ENCODE measurements at regions not wholly inside any gene's neighbourhood (a gene's known extent, or its start where the extent isn't known, plus 50 kb on each side); places are given as distances from the start of the nearest gene placed in this dataset.
"Not testable (repeated sequence)": the region's sequence is repeated elsewhere in the genome, so short reads cannot be mapped to it uniquely, and the experiment has no call there.

DNA sequence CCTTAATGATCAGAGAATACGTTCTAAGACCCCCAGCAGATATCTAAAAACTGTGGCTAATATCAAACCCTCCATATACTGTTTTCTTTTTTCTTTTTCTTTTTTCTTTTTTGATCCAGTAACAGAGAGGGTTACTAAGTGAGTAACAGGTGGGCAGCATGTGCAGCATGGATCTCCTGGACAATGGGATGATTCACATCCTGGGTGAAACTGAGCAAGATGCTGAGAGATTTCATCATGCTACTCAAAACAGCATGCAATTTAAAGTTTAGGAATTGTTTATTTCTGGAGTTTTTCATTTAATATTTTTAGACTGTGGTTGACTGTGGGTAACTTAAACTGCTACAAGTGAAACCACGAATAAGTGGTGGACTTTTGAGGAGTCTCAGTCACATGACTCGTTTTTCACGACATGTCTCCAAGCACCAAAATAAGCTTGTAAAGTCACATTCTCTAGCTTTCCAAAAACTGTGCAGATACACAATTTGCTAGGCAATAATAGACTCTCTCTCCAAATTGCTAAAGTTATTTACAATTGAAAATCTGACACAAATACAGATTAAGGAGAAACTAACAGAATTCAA, 716.2 kb downstream of the NXPH1 start:
- no peak overlapping the region for H3K4me3 ChIP-seq (ENCODE audit: low read depth, low read length)
- H3K36me3 ChIP-seq (ENCODE audit: control insufficient read depth, insufficient read depth, low read length), result no peaks in the 10 kb centered on the region
- TF ChIP-seq, protein P1, sequence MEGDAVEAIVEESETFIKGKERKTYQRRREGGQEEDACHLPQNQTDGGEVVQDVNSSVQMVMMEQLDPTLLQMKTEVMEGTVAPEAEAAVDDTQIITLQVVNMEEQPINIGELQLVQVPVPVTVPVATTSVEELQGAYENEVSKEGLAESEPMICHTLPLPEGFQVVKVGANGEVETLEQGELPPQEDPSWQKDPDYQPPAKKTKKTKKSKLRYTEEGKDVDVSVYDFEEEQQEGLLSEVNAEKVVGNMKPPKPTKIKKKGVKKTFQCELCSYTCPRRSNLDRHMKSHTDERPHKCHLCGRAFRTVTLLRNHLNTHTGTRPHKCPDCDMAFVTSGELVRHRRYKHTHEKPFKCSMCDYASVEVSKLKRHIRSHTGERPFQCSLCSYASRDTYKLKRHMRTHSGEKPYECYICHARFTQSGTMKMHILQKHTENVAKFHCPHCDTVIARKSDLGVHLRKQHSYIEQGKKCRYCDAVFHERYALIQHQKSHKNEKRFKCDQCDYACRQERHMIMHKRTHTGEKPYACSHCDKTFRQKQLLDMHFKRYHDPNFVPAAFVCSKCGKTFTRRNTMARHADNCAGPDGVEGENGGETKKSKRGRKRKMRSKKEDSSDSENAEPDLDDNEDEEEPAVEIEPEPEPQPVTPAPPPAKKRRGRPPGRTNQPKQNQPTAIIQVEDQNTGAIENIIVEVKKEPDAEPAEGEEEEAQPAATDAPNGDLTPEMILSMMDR (IDR thresholded peaks at IDR 0.05; ENCODE audit: insufficient read depth, low read length, severe bottlenecking), result no peak
- no peaks in the 10 kb centered on the region for H3K27me3 ChIP-seq (ENCODE audit: control insufficient read depth, insufficient read depth, low read length)
- FAIRE-seq (no peak), DNase-seq (ENCODE audit: low read depth) (peak; percentile 56)

DNA sequence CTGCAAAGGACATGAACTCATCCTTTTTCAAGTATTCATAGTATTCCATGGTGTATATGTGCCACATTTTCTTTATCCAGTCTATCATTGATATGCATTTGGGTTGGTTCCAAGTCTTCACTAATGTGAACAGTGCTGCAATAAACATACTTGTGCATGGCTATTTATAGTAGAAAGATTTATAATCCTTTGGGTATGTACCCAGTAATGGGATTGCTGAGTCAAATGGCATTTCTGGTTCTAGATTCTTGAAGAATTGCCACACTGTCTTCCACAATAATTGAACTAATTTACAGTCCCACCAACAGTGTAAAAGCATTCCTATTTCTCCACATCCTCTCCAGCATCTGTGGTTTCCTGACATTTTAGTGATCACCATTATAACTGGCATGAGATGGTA, 730.3 kb downstream of the NXPH1 start:
- not testable (repeated sequence) for DNase-seq (ENCODE audit: low read depth); H3K4me3 ChIP-seq (ENCODE audit: low read depth, low read length); H3K36me3 ChIP-seq (ENCODE audit: control insufficient read depth, insufficient read depth, low read length); FAIRE-seq; H3K27me3 ChIP-seq (ENCODE audit: control insufficient read depth, insufficient read depth, low read length)

DNA sequence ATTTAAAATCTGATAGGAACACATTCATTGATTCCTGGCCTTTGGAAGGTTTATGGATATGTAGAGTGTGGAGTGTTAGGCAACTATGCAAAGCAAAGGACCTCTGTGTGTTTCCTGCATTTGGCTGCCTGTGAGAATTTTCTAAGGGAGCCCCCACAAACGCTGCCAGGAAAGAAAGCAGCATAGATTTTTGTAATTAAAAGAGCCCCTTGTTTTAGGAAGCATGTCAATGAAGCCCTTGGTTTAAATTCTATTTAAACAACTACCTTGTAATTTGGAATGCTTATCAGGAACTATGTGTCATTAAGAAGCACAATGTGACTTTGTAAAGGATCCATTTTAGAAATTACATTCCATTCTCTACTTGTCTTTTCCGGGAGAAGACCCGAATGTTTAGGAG, 742.5 kb downstream of the NXPH1 start:
- Histone ChIP-seq H3K36me3 (ENCODE audit: control insufficient read depth, insufficient read depth, low read length) (no peaks in the 10 kb centered on the region), H3K4me3 (ENCODE audit: low read depth, low read length) (no peak overlapping the region), H3K27me3 (ENCODE audit: control insufficient read depth, insufficient read depth, low read length) (no peaks in the 10 kb centered on the region)
- no peak for FAIRE-seq
- TF ChIP-seq, protein P1 (IDR thresholded peaks at IDR 0.05; ENCODE audit: insufficient read depth, low read length, severe bottlenecking), result no peak
- DNase-seq (ENCODE audit: low read depth), result no peak

DNA sequence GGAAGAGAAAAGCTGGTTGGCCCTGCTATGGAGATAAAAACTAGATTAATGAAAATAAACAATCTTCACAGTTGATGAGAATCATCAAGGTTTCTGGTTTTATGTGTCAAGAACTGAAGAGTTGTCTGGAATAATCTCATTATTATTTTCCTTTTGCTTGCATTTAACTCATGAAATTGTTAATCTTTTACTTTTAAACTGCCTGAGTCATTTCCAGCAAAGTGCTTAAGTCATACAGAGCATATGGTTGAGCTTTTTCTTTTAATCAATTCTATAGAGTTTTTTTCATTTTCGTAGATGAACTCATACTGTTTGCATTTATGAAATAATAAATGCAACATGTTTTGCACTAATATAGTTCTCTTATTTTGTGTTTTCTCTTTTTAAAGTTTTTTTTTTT, 747.9 kb downstream of the NXPH1 start:
- H3K4me3 ChIP-seq (ENCODE audit: low read depth, low read length), result no peak overlapping the region
- TF ChIP-seq, protein P1 (IDR thresholded peaks at IDR 0.05; ENCODE audit: insufficient read depth, low read length, severe bottlenecking), result no peak
- H3K27me3 ChIP-seq (ENCODE audit: control insufficient read depth, insufficient read depth, low read length), result no peaks in the 10 kb centered on the region
- no peaks in the 10 kb centered on the region for H3K36me3 ChIP-seq (ENCODE audit: control insufficient read depth, insufficient read depth, low read length)
- FAIRE-seq, result no peak
- DNase-seq (ENCODE audit: low read depth), result no peak

DNA sequence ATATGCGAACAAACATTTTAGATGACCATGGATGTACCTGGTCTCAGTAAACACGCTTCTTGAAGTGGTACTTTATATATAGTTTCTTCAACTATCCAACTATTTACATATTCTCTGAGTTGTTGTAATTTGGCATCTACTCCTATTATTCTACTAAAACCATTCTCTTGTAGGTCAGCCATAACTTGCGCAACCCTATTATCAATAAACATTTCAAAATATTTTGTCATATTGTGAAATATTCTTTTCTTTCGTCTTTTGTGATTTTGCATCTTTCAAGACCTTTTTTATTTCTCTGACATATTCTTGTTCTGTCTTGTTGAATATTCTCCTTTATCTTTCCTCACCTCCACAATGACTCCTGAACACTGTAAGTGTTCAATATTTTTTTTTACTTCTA, 753.3 kb downstream of the NXPH1 start:
- no peak for FAIRE-seq
- TF ChIP-seq, protein P1 (IDR thresholded peaks at IDR 0.05; ENCODE audit: insufficient read depth, low read length, severe bottlenecking), result no peak
- H3K4me3 ChIP-seq (ENCODE audit: low read depth, low read length), result no peak overlapping the region
- H3K27me3 ChIP-seq (ENCODE audit: control insufficient read depth, insufficient read depth, low read length), result no peaks in the 10 kb centered on the region
- DNase-seq (ENCODE audit: low read depth), result no peak
- H3K36me3 ChIP-seq (ENCODE audit: control insufficient read depth, insufficient read depth, low read length), result no peaks in the 10 kb centered on the region

DNA sequence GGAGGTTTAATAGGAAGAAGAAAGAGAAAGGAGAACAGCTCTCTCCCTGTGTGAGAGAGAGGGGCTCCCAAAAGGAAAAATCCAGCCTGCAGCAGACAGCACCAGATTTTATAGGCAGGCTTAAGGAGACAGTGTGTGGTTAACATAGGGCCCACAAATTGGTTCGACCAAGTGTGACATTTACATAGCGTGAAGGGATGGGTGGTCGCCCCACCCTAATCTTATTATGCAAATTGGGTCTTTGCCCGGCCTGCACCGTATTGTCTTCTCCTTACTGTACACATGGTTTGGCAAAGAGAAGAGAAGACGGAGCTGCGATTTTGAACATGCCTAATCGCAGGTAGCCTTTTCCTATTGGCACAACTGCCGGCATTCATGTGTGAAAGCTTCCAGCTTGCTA, 756.3 kb downstream of the NXPH1 start:
- Histone ChIP-seq H3K36me3 (ENCODE audit: control insufficient read depth, insufficient read depth, low read length) (no peaks in the 10 kb centered on the region), H3K27me3 (ENCODE audit: control insufficient read depth, insufficient read depth, low read length) (no peaks in the 10 kb centered on the region), H3K4me3 (ENCODE audit: low read depth, low read length) (no peak overlapping the region)
- TF ChIP-seq, protein P1 (IDR thresholded peaks at IDR 0.05; ENCODE audit: insufficient read depth, low read length, severe bottlenecking), result no peak
- no peak for FAIRE-seq
- DNase-seq (ENCODE audit: low read depth), result no peak
